Lower lobe of right lung (tissue), 2 donors: ENCODE measurements at regions not wholly inside any gene's neighbourhood (a gene's known extent, or its start where the extent isn't known, plus 50 kb on each side); places are given as distances from the start of the nearest gene placed in this dataset.

Source experiments
- ATAC-seq, 2 donors: fragments of 200-7000 bp; cut with Tn5 transposase; one replicate each; pipeline ENCODE4 v1.9.1; 2020 to 2022; ENCODE audit warnings: mild to moderate bottlenecking in 2 of 2, moderate library complexity in 2 of 2
- DNase-seq: peaks from one replicate; pipeline ENCODE4 v3.0.0-alpha.2; 2020
- H3K27ac ChIP-seq: fragments of 200-600 bp; one replicate; pipeline ENCODE4 v1.8.0; 2022
- H3K27me3 ChIP-seq: fragments of 200-600 bp; one replicate; pipeline ENCODE4 v1.8.0; 2022; ENCODE audit warnings: low read depth
- H3K36me3 ChIP-seq: fragments of 200-600 bp; one replicate; pipeline ENCODE4 v1.8.0; 2022; ENCODE audit warnings: mild to moderate bottlenecking
- H3K4me1 ChIP-seq: fragments of 200-600 bp; one replicate; pipeline ENCODE4 v1.8.0; 2022
- H3K4me3 ChIP-seq: fragments of 200-600 bp; one replicate; pipeline ENCODE4 v1.8.0; 2022; ENCODE audit warnings: mild to moderate bottlenecking
- H3K9me3 ChIP-seq: fragments of 200-600 bp; one replicate; pipeline ENCODE4 v1.8.0; 2022
- intact Hi-C: fragments of 100-400 bp; cut with DNase I; formaldehyde crosslinking; loops from one replicate; pipeline ENCODE4 v1.11.0; 2022
- TF ChIP-seq, protein P1 (sequence below): fragments of 200-600 bp; IDR thresholded peaks from one replicate; pipeline ENCODE4 v1.8.0; 2022; ENCODE audit warnings: antibody characterized with exemption, mild to moderate bottlenecking
- donor health status: DM: no; HTN: yes; CAD: no; lungs with severe emphysema.

DNA sequence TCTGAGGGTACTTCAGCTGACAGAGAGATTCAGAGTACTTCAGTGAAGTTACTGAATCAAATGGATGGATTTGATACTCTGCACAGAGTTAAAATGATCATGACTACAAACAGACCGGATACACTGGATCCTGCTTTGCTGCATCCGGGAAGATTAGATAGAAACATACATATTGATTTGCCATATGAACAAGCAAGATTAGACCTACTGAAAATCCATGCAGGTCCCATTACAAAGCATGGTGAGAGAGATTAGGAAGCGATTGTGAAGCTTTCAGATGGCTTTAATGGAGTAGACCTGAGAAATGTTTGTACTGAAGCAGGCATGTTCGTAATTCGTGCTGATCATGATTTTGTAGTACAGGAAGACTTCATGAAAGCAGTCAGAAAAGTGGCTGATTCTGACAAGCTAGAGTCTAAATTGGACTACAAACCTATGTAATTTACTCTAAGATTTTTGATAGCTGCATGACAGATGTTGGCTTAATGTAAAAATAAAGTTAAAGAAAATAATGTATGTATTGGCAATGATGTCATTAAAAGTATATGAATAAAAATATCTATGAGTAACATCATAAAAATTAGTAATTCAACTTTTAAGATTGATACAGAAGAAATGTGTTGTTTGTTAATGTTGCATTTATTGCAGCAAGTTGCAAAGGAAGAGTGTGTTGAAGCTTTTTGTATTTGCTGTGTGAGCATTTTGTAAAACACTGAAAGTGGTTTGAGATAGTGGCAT lies 136.1 kb upstream of the RAP1B start:
- Histone ChIP-seq H3K27me3 (no peaks in the 10 kb centered on the region), H3K4me1 (no peaks in the 10 kb centered on the region), H3K9me3 (no peaks in the 10 kb centered on the region), H3K36me3 (no peaks in the 10 kb centered on the region), H3K27ac (no peak overlapping the region), H3K4me3 (no peak overlapping the region)
- TF ChIP-seq, protein P1, sequence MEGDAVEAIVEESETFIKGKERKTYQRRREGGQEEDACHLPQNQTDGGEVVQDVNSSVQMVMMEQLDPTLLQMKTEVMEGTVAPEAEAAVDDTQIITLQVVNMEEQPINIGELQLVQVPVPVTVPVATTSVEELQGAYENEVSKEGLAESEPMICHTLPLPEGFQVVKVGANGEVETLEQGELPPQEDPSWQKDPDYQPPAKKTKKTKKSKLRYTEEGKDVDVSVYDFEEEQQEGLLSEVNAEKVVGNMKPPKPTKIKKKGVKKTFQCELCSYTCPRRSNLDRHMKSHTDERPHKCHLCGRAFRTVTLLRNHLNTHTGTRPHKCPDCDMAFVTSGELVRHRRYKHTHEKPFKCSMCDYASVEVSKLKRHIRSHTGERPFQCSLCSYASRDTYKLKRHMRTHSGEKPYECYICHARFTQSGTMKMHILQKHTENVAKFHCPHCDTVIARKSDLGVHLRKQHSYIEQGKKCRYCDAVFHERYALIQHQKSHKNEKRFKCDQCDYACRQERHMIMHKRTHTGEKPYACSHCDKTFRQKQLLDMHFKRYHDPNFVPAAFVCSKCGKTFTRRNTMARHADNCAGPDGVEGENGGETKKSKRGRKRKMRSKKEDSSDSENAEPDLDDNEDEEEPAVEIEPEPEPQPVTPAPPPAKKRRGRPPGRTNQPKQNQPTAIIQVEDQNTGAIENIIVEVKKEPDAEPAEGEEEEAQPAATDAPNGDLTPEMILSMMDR: no peak
- DNase-seq (no peak), ATAC-seq (no peak)
- intact Hi-C loops: no loop called here

GRCh38 chr12:68476794-68477193 lies 133.9 kb upstream of the RAP1B start:
- intact Hi-C loops: no loop called here
- ATAC-seq (no peak), DNase-seq (no peak)
- Histone ChIP-seq H3K27ac (no peak overlapping the region), H3K9me3 (no peaks in the 10 kb centered on the region), H3K4me1 (no peaks in the 10 kb centered on the region), H3K36me3 (no peaks in the 10 kb centered on the region), H3K4me3 (no peak overlapping the region), H3K27me3 (no peaks in the 10 kb centered on the region)
- TF ChIP-seq, protein P1: no peak

DNA sequence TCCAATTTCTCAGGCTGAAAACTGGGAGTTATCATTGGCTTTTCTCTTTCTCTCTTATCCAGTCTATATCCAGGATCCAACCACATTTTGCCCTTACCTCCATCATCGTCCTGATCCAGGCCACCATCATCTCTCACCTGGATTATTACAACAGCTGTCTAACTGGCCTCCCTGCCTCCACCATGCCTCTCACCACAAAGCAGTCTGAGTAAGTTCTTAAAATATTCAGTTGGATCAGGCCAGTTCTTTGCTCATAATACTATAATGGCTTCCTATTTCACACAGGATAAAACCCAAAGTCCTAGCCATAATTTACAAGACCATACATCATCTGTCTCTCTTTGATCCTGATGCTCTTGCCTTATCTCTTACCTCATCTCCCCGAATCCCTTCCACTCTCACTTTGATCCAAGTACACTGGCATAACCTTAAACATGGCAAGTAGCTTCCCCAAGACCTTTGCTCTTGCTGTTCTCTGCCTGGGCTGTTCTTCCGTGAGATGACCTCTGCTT lies 133.4 kb upstream of the RAP1B start:
- Histone ChIP-seq H3K9me3 (no peaks in the 10 kb centered on the region), H3K27me3 (no peaks in the 10 kb centered on the region), H3K4me3 (no peak overlapping the region), H3K27ac (no peak overlapping the region), H3K36me3 (no peaks in the 10 kb centered on the region), H3K4me1 (no peaks in the 10 kb centered on the region)
- intact Hi-C loops: no loop called here
- DNase-seq: no peak
- TF ChIP-seq, protein P1: no peak
- no peak for ATAC-seq

DNA sequence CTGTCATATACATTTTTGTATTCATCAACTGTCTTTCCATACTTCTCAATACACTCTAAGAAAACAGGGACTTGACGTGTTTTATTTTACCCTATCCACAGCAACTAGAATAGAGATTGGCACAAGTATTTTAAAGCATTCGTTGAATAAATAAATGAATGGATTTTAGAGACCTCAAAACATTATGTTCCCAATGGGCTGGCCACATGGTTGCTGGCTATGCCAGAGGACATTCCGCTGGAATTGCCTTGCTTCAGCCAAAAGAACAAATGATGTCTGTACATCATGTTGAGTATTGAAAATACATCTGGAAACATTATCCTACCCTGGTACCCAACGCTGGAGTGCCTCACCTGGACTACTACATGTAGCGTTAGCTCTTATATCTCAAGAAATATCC lies 132.8 kb upstream of the RAP1B start:
- TF ChIP-seq, protein P1: no peak
- no peaks in the 10 kb centered on the region for H3K27me3 ChIP-seq
- no peaks in the 10 kb centered on the region for H3K9me3 ChIP-seq
- ATAC-seq (no peak), DNase-seq (no peak)
- H3K4me1 ChIP-seq: no peaks in the 10 kb centered on the region
- no peak overlapping the region for H3K27ac ChIP-seq
- H3K4me3 ChIP-seq: no peak overlapping the region
- H3K36me3 ChIP-seq: no peaks in the 10 kb centered on the region
- intact Hi-C loops: no loop called here

GRCh38 chr12:68478516-68479260 lies 132.0 kb upstream of the RAP1B start:
- H3K27ac ChIP-seq: no peak overlapping the region
- no peaks in the 10 kb centered on the region for H3K27me3 ChIP-seq
- intact Hi-C loops: no loop called here
- ATAC-seq: no peak
- H3K4me3 ChIP-seq: no peak overlapping the region
- H3K4me1 ChIP-seq: no peaks in the 10 kb centered on the region
- no peaks in the 10 kb centered on the region for H3K9me3 ChIP-seq
- no peaks in the 10 kb centered on the region for H3K36me3 ChIP-seq
- TF ChIP-seq, protein P1: no peak
- DNase-seq: no peak
